Uterus (tissue), 2 donors: ENCODE measurements at regions not wholly inside any gene's neighbourhood (a gene's known extent, or its start where the extent isn't known, plus 50 kb on each side); places are given as distances from the start of the nearest gene placed in this dataset.

Experiments used
- POLR2A ChIP-seq, 2 donors: fragments of 450-650 bp; IDR thresholded peaks; one replicate each; pipeline ENCODE4 v1.6.1; 2016; ENCODE audit warnings: antibody characterized with exemption in 2 of 2, mild to moderate bottlenecking in 1 of 2, moderate library complexity in 1 of 2
- TF ChIP-seq, protein P1 (sequence below), 4 experiments: fragments of 200-600 bp in 2 of 4; fragments of 450-650 bp in 2 of 4; sonication (generic) in 2 of 4; IDR thresholded peaks; one replicate each; pipeline ENCODE4 v1.5.1; 2016 to 2019; ENCODE audit warnings: antibody characterized with exemption in 4 of 4, mild to moderate bottlenecking in 2 of 4, moderate library complexity in 1 of 4

DNA sequence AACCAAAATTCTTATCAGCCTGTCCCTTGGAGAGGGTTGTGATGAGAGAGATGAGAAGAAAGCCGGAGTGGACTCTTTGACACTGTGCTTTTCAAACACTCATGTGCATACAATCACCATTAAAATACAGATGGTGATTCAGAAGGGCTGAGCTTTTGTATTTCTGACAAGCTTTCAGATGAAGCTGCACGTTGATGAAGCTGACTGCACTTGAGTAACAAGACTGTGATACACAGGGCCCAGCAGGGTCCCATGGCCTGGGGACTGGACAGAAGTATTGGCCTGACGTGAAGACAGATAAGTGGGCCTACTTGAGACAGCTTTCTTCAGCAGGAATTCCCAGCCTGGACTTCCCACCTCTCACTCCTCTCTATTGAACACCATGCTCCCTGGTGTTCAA is 258.2 kb downstream of the CHRM3 start:
- TF ChIP-seq, protein P1, sequence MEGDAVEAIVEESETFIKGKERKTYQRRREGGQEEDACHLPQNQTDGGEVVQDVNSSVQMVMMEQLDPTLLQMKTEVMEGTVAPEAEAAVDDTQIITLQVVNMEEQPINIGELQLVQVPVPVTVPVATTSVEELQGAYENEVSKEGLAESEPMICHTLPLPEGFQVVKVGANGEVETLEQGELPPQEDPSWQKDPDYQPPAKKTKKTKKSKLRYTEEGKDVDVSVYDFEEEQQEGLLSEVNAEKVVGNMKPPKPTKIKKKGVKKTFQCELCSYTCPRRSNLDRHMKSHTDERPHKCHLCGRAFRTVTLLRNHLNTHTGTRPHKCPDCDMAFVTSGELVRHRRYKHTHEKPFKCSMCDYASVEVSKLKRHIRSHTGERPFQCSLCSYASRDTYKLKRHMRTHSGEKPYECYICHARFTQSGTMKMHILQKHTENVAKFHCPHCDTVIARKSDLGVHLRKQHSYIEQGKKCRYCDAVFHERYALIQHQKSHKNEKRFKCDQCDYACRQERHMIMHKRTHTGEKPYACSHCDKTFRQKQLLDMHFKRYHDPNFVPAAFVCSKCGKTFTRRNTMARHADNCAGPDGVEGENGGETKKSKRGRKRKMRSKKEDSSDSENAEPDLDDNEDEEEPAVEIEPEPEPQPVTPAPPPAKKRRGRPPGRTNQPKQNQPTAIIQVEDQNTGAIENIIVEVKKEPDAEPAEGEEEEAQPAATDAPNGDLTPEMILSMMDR (IDR thresholded peaks at IDR 0.05): no peak
- TF ChIP-seq POLR2A (IDR thresholded peaks at IDR 0.05): no peak
